OCI-LY7 (cell line): ENCODE measurements at regions not wholly inside any gene's neighbourhood (a gene's known extent, or its start where the extent isn't known, plus 50 kb on each side); places are given as distances from the start of the nearest gene placed in this dataset.

ENCODE experiments used
- BruUV-seq: library from RNA; stranded (reverse); fragments of 400-500 nt; replicated peaks from 2 replicates; lab custom pipeline; 2021; lab: Mats Ljungman, UMichigan
- CTCF ChIA-PET: fragments of 300-600 bp; sonication (Branson Sonifier 250); formaldehyde crosslinking; loops from one replicate; lab custom pipeline; 2022; ENCODE audit warnings: antibody characterized with exemption; ENCODE audit not compliant: unreplicated experiment; lab: Charles Lee
- POLR2A ChIA-PET: fragments of 300-600 bp; sonication (Branson Sonifier 250); formaldehyde crosslinking; loops from one replicate; lab custom pipeline; 2022; ENCODE audit warnings: antibody characterized with exemption; lab: Charles Lee
- DNase-seq: peaks from one replicate; pipeline ENCODE4 v3.0.0-alpha.2; 2015; ENCODE audit warnings: low spot score
- H2AFZ ChIP-seq: fragments of 200-600 bp; sonication (generic), shearing (Covaris generic); 2 replicates; pipeline ENCODE4 v1.6.1; 2014; ENCODE audit warnings: mild to moderate bottlenecking, antibody characterized with exemption, low read length, moderate library complexity
- H3K27ac ChIP-seq: fragments of 200-600 bp; sonication (generic); 2 replicates; pipeline ENCODE4 v1.5.1; 2014; ENCODE audit warnings: mixed run types, low read depth, mild to moderate bottlenecking, moderate library complexity, low read length, inconsistent platforms; ENCODE audit not compliant: poor library complexity, severe bottlenecking
- H3K36me3 ChIP-seq: fragments of 200-600 bp; sonication (generic); 2 replicates; pipeline ENCODE4 v1.6.1; 2014; ENCODE audit warnings: mild to moderate bottlenecking, antibody characterized with exemption, low read length, moderate library complexity, mixed read lengths; ENCODE audit not compliant: insufficient read depth
- H3K4me1 ChIP-seq: fragments of 200-600 bp; sonication (generic); 2 replicates; pipeline ENCODE4 v1.5.1; 2014; ENCODE audit warnings: mild to moderate bottlenecking, low read length; ENCODE audit not compliant: insufficient read depth, poor library complexity, severe bottlenecking
- H3K4me2 ChIP-seq: fragments of 200-600 bp; sonication (generic); 2 replicates; pipeline ENCODE4 v1.6.1; 2014; ENCODE audit warnings: mild to moderate bottlenecking, low read length
- H3K4me3 ChIP-seq: fragments of 200-600 bp; sonication (generic); 2 replicates; pipeline ENCODE4 v1.5.1; 2014; ENCODE audit warnings: mild to moderate bottlenecking, low read depth, low read length; ENCODE audit not compliant: poor library complexity, severe bottlenecking
- H3K79me2 ChIP-seq: fragments of 200-600 bp; sonication (generic); 2 replicates; pipeline ENCODE4 v1.6.1; 2016; ENCODE audit warnings: low read depth, mild to moderate bottlenecking, low read length, moderate library complexity, mixed read lengths; ENCODE audit not compliant: insufficient read depth
- H3K9me2 ChIP-seq: fragments of 200-600 bp; sonication (generic); 2 replicates; pipeline ENCODE4 v1.6.1; 2016; ENCODE audit warnings: mild to moderate bottlenecking, low read length, mixed read lengths; ENCODE audit not compliant: insufficient read depth
- H3K9me3 ChIP-seq: fragments of 200-600 bp; sonication (generic); 2 replicates; pipeline ENCODE4 v1.6.1; 2014; ENCODE audit warnings: mild to moderate bottlenecking, mixed run types, low read length, mixed read lengths
- H4K20me1 ChIP-seq: fragments of 200-600 bp; sonication (generic); 2 replicates; pipeline ENCODE4 v1.6.1; 2014; ENCODE audit warnings: mild to moderate bottlenecking, antibody characterized with exemption, low read length, moderate library complexity, mixed read lengths; ENCODE audit not compliant: insufficient read depth
- EZH2phosphoT487 ChIP-seq: fragments of 200-600 bp; sonication (generic); IDR thresholded peaks from 2 replicates; pipeline ENCODE4 v1.6.1; 2018; ENCODE audit warnings: low read depth, borderline replicate concordance, mild to moderate bottlenecking, mixed run types, antibody characterized with exemption, low read length, moderate library complexity, mixed read lengths
- intact Hi-C: fragments of 100-400 bp; cut with micrococcal nuclease; formaldehyde crosslinking; loops from one replicate; pipeline ENCODE4 v1.10.0; 2022; ENCODE audit not compliant: unreplicated experiment
- TF ChIP-seq, protein P1 (sequence below): fragments of 200-600 bp; sonication (generic); conservative IDR thresholded peaks from 2 replicates; pipeline ENCODE4 v1.5.1; 2014; ENCODE audit warnings: mild to moderate bottlenecking, antibody characterized with exemption, low read length, moderate library complexity, mixed read lengths

DNA sequence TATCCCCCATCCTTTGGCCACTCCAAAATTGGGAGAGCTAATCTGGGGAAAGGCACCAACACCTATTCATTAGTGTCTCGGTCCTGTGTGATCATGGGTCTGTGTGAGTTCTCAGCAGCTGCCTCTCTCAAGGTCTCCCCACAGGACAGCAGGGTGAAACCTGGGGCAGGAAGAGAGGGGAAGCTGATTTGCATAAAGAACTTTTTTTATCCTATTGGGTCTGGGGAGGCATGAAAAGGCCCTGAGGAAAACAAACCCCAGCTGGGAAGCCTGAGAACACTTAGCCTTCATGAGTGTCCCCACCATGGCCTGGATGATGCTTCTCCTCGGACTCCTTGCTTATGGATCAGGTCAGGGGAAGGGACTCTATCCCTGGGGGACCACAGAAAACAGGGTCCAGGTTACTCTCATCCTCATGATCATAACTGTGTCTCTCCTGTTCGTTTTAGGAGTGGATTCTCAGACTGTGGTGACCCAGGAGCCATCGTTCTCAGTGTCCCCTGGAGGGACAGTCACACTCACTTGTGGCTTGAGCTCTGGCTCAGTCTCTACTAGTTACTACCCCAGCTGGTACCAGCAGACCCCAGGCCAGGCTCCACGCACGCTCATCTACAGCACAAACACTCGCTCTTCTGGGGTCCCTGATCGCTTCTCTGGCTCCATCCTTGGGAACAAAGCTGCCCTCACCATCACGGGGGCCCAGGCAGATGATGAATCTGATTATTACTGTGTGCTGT is 116.0 kb upstream of the TOP3B start:
- Histone ChIP-seq H3K9me2 (no peaks in the 10 kb centered on the region), H2AFZ (peak overlapping the region; percentile 50; the same call in 1 of the 2 replicates), H3K36me3 (peaks cover 15% of the 10 kb centered on the region; the same call in 1 of the 2 replicates), H3K4me1 (peaks cover 40% of the 10 kb centered on the region), H4K20me1 (no peaks in the 10 kb centered on the region), H3K79me2 (no peaks in the 10 kb centered on the region), H3K9me3 (peaks cover 22% of the 10 kb centered on the region; the same call in 1 of the 2 replicates), H3K4me3 (peak overlapping the region; percentile 55), H3K4me2 (peak overlapping the region; percentile 65), H3K27ac (peak overlapping the region; percentile 84)
- TSS peak; percentile 83 for BruUV-seq
- CTCF ChIA-PET, result interaction anchor here (0.6 to 2.7 kb wide), 4 partner anchors 9 to 259 kb away, joined by 3 to 14 read pairs (median 3); no protein-coding TSS in a partner anchor
- intact Hi-C loops, result loop anchor here (2.0 kb wide), 2 partner anchors 38 to 98 kb away; no protein-coding TSS in a partner anchor
- DNase-seq, result peak; percentile 83
- TF ChIP-seq, protein P1, sequence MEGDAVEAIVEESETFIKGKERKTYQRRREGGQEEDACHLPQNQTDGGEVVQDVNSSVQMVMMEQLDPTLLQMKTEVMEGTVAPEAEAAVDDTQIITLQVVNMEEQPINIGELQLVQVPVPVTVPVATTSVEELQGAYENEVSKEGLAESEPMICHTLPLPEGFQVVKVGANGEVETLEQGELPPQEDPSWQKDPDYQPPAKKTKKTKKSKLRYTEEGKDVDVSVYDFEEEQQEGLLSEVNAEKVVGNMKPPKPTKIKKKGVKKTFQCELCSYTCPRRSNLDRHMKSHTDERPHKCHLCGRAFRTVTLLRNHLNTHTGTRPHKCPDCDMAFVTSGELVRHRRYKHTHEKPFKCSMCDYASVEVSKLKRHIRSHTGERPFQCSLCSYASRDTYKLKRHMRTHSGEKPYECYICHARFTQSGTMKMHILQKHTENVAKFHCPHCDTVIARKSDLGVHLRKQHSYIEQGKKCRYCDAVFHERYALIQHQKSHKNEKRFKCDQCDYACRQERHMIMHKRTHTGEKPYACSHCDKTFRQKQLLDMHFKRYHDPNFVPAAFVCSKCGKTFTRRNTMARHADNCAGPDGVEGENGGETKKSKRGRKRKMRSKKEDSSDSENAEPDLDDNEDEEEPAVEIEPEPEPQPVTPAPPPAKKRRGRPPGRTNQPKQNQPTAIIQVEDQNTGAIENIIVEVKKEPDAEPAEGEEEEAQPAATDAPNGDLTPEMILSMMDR, result no peak
- no peak for TF ChIP-seq EZH2phosphoT487
- POLR2A ChIA-PET, result interaction anchor here (0.6 to 4.2 kb wide), 11 partner anchors 9 to 102 kb away, joined by 3 to 17 read pairs (median 4); no protein-coding TSS in a partner anchor

DNA sequence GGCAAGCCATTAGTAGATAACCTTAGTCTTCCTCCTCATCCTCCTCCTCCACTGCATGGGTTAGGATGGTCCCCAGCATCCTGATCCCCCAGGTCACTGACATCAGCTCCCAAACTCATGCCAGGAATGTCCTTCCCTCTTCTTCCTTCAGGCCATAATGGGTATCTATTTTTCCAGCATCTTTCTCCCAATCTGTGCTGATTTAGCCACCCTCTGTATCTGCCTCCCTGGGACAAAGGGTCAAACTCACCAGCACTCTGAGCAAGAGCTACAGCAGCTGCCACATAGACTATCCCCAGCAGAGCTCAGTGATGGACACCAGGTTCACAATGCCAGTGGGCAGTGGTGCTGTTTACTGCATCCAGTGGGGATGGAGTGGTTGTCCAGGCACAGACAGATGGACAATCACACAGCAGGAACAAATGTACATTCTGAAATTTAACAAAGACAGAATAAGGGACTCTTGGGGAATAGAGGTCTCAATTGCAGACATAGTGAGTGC is 115.2 kb upstream of the TOP3B start:
- peak overlapping the region; percentile 55 for H3K4me3 ChIP-seq
- peak overlapping the region; percentile 65 for H3K4me2 ChIP-seq
- DNase-seq, result no peak
- TF ChIP-seq EZH2phosphoT487, result no peak
- TF ChIP-seq, protein P1, result no peak
- peaks cover 40% of the 10 kb centered on the region for H3K4me1 ChIP-seq
- H4K20me1 ChIP-seq, result no peaks in the 10 kb centered on the region
- H2AFZ ChIP-seq, result no peak overlapping the region
- no TSS peak for BruUV-seq
- H3K9me3 ChIP-seq, result peaks cover 22% of the 10 kb centered on the region; the same call in 1 of the 2 replicates
- ChIA-PET POLR2A (interaction anchor here (0.6 to 4.2 kb wide), 9 partner anchors 10 to 450 kb away, joined by 3 to 17 read pairs (median 4); no protein-coding TSS in a partner anchor), CTCF (interaction anchor here (0.6 to 2.7 kb wide), 3 partner anchors 10 to 260 kb away, joined by 3 to 14 read pairs (median 3); no protein-coding TSS in a partner anchor)
- no peaks in the 10 kb centered on the region for H3K9me2 ChIP-seq
- H3K79me2 ChIP-seq, result no peaks in the 10 kb centered on the region
- peak overlapping the region; percentile 84 for H3K27ac ChIP-seq
- H3K36me3 ChIP-seq, result peaks cover 15% of the 10 kb centered on the region; the same call in 1 of the 2 replicates
- intact Hi-C loops, result loop anchor here (2.0 kb wide), 2 partner anchors 37 to 99 kb away; no protein-coding TSS in a partner anchor
